ENCODE measurements at regions not wholly inside any gene's neighbourhood (a gene's known extent, or its start where the extent isn't known, plus 50 kb on each side); places are given as distances from the start of the nearest gene placed in this dataset.

- H3K27me3 ChIP-seq (replicated peaks; ENCODE audit: insufficient read depth, low read depth, low read length, poor library complexity): peaks cover 22% of the 10 kb centered on the region
- TF ChIP-seq CTCF (conservative IDR thresholded peaks at IDR 0.05; ENCODE audit: low read depth, low read length) (peak; percentile 80), EZH2 (IDR thresholded peaks at IDR 0.05; ENCODE audit: borderline replicate concordance, low read depth, low read length, poor library complexity, severe bottlenecking) (no peak)
- CTCF ChIA-PET: interaction anchor here (0.6 to 2.0 kb wide), 3 partner anchors 101 to 218 kb away, joined by 3 to 12 read pairs (median 4); no protein-coding TSS in a partner anchor
- POLR2A ChIA-PET (ENCODE audit: low non-redundant PET): no interaction called here
- intact Hi-C loops (cut with micrococcal nuclease; ENCODE audit: unreplicated experiment): loop anchor here (5.0 kb wide), 1 partner anchor 216 kb away; no protein-coding TSS in a partner anchor
- BruUV-seq (replicated peaks): no TSS peak
- H3K27ac ChIP-seq (ENCODE audit: low read depth, low read length, poor library complexity, severe bottlenecking): no peak overlapping the region
- H3K4me1 ChIP-seq (ENCODE audit: insufficient read depth, low read length, poor library complexity, severe bottlenecking): no peaks in the 10 kb centered on the region
- no peaks in the 10 kb centered on the region for H3K36me3 ChIP-seq (ENCODE audit: insufficient read depth, low read length, poor library complexity, severe bottlenecking)
- peak; percentile 75 for DNase-seq (ENCODE audit: low spot score)
- H3K4me3 ChIP-seq (ENCODE audit: low read depth, low read length, poor library complexity, severe bottlenecking): no peak overlapping the region
- H3K9me3 ChIP-seq (ENCODE audit: low read depth, low read length, poor library complexity, severe bottlenecking): no peaks in the 10 kb centered on the region
These were observed 66.2 kb downstream of the FAM241B start for GRCh38 chr10:69696073-69696731.

DNA sequence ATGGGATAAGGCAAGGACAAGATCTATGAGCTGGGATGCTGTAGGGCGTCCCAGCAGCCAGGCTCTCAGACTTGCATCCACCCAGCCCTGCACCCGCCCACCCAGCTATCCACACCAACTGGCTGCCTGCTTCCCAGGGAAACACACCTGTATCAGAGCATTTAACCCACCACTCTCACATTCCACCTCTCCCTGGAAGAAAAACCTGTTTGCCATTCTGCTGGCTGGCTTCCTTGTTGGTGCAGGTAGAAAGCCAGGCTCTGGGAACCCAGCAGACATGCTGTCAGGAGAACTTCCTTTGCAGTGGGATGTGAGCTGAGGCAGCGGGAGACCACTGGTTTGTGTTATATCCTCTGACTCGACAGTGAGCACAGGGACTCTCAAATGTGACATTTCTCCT lies 67.0 kb downstream of the FAM241B start:
- H3K36me3 ChIP-seq (ENCODE audit: insufficient read depth, low read length, poor library complexity, severe bottlenecking): no peaks in the 10 kb centered on the region
- H3K9me3 ChIP-seq (ENCODE audit: low read depth, low read length, poor library complexity, severe bottlenecking): no peaks in the 10 kb centered on the region
- no peak overlapping the region for H3K4me3 ChIP-seq (ENCODE audit: low read depth, low read length, poor library complexity, severe bottlenecking)
- no peak overlapping the region for H3K27ac ChIP-seq (ENCODE audit: low read depth, low read length, poor library complexity, severe bottlenecking)
- no peaks in the 10 kb centered on the region for H3K4me1 ChIP-seq (ENCODE audit: insufficient read depth, low read length, poor library complexity, severe bottlenecking)
- DNase-seq (ENCODE audit: low spot score): no peak
- ChIA-PET POLR2A (ENCODE audit: low non-redundant PET) (no interaction called here), CTCF (interaction anchor here (0.7 to 2.0 kb wide), 4 partner anchors 11 to 218 kb away, joined by 3 to 12 read pairs (median 4); no protein-coding TSS in a partner anchor)
- BruUV-seq (replicated peaks): no TSS peak
- intact Hi-C loops (cut with micrococcal nuclease; ENCODE audit: unreplicated experiment): loop anchor here (5.0 kb wide), 1 partner anchor 215 kb away; no protein-coding TSS in a partner anchor
- peaks cover 30% of the 10 kb centered on the region for H3K27me3 ChIP-seq (replicated peaks; ENCODE audit: insufficient read depth, low read depth, low read length, poor library complexity)
- TF ChIP-seq CTCF (conservative IDR thresholded peaks at IDR 0.05; ENCODE audit: low read depth, low read length) (no peak), EZH2 (IDR thresholded peaks at IDR 0.05; ENCODE audit: borderline replicate concordance, low read depth, low read length, poor library complexity, severe bottlenecking) (no peak)

- POLR2A ChIA-PET (ENCODE audit: low non-redundant PET): no interaction called here
- Histone ChIP-seq H3K4me3 (ENCODE audit: low read depth, low read length, poor library complexity, severe bottlenecking) (no peak overlapping the region), H3K9me3 (ENCODE audit: low read depth, low read length, poor library complexity, severe bottlenecking) (peaks cover 6% of the 10 kb centered on the region), H3K27ac (ENCODE audit: low read depth, low read length, poor library complexity, severe bottlenecking) (no peak overlapping the region), H3K27me3 (replicated peaks; ENCODE audit: insufficient read depth, low read depth, low read length, poor library complexity) (peaks cover 85% of the 10 kb centered on the region), H3K4me1 (ENCODE audit: insufficient read depth, low read length, poor library complexity, severe bottlenecking) (no peaks in the 10 kb centered on the region), H3K36me3 (ENCODE audit: insufficient read depth, low read length, poor library complexity, severe bottlenecking) (no peaks in the 10 kb centered on the region)
- intact Hi-C loops (cut with micrococcal nuclease; ENCODE audit: unreplicated experiment): no loop called here
- DNase-seq (ENCODE audit: low spot score): no peak
- no peak for TF ChIP-seq CTCF (conservative IDR thresholded peaks at IDR 0.05; ENCODE audit: low read depth, low read length)
- no peak for TF ChIP-seq EZH2 (IDR thresholded peaks at IDR 0.05; ENCODE audit: borderline replicate concordance, low read depth, low read length, poor library complexity, severe bottlenecking)
- no TSS peak for BruUV-seq (replicated peaks)
- CTCF ChIA-PET: no interaction called here
These were observed 73.2 kb downstream of the FAM241B start for GRCh38 chr10:69703256-69703655.
